IMR-90 (cell line): ENCODE measurements at regions not wholly inside any gene's neighbourhood (a gene's known extent, or its start where the extent isn't known, plus 50 kb on each side); places are given as distances from the start of the nearest gene placed in this dataset.

Source experiments
- ATAC-seq: fragments of 200-7000 bp; cut with Tn5 transposase; 2 replicates; pipeline ENCODE4 v1.9.1; 2020; ENCODE audit warnings: low read depth, mild to moderate bottlenecking, moderate library complexity
- BruUV-seq: library from RNA; stranded (reverse); fragments of 400-500 nt; replicated peaks from 2 replicates; lab custom pipeline; 2021; lab: Mats Ljungman, UMichigan
- CTCF ChIA-PET: fragments of 300-600 bp; formaldehyde crosslinking; extraction: SDS; loops from one replicate; lab custom pipeline; 2021; ENCODE audit warnings: antibody characterized with exemption; lab: Yijun Ruan, JAX
- POLR2A ChIA-PET: fragments of 300-600 bp; sonication (Branson Sonifier 250); formaldehyde crosslinking; loops from one replicate; lab custom pipeline; 2022; ENCODE audit warnings: antibody characterized with exemption; ENCODE audit not compliant: unreplicated experiment; lab: Charles Lee
- DNase-seq: peaks from one replicate; pipeline ENCODE4 v3.0.0; 2013
- H2AFZ ChIP-seq: replicated peaks from 2 replicates; pipeline ENCODE3; 2013; ENCODE audit warnings: low read length, mild to moderate bottlenecking; ENCODE audit not compliant: poor library complexity
- H2AK5ac ChIP-seq: 2 replicates; pipeline ENCODE4 v1.6.1; 2013; ENCODE audit warnings: low read depth, low read length, inconsistent platforms
- H2AK9ac ChIP-seq: replicated peaks from 2 replicates; pipeline ENCODE3; 2013; ENCODE audit warnings: mild to moderate bottlenecking, low read depth, low read length, moderate library complexity; ENCODE audit not compliant: poor library complexity
- H2BK120ac ChIP-seq: 2 replicates; pipeline ENCODE4 v1.6.1; 2013; ENCODE audit warnings: low read depth, low read length, inconsistent platforms
- H2BK15ac ChIP-seq: 3 replicates; pipeline ENCODE4 v1.6.1; 2013; ENCODE audit warnings: low read depth, low read length, inconsistent platforms
- H2BK20ac ChIP-seq: 2 replicates; pipeline ENCODE4 v1.6.1; 2013; ENCODE audit warnings: low read depth, mild to moderate bottlenecking, inconsistent platforms, low read length, moderate library complexity
- H2BK5ac ChIP-seq: 2 replicates; pipeline ENCODE4 v1.6.1; 2013; ENCODE audit warnings: mild to moderate bottlenecking, low read depth, low read length, inconsistent platforms; ENCODE audit not compliant: poor library complexity, severe bottlenecking
- H3K14ac ChIP-seq: replicated peaks from 2 replicates; pipeline ENCODE4 v1.6.1; 2013; ENCODE audit warnings: low read depth, low read length, inconsistent platforms
- H3K18ac ChIP-seq: 2 replicates; pipeline ENCODE4 v1.6.1; 2013; ENCODE audit warnings: low read depth, low read length, control low read depth
- H3K23ac ChIP-seq: 2 replicates; pipeline ENCODE4 v1.6.1; 2013; ENCODE audit warnings: low read depth, low read length, inconsistent platforms
- H3K27ac ChIP-seq: 2 replicates; pipeline ENCODE4 v1.5.1; 2013; ENCODE audit warnings: mild to moderate bottlenecking, control low read depth, low read length; ENCODE audit not compliant: insufficient read depth
- H3K27me3 ChIP-seq: 2 replicates; pipeline ENCODE4 v1.6.1; 2013; ENCODE audit warnings: low read length; ENCODE audit not compliant: control insufficient read depth, insufficient read depth
- H3K36me3 ChIP-seq: 2 replicates; pipeline ENCODE4 v1.6.1; 2013; ENCODE audit warnings: low read length, mixed read lengths; ENCODE audit not compliant: control insufficient read depth, insufficient read depth
- H3K4ac ChIP-seq: 2 replicates; pipeline ENCODE4 v1.6.1; 2013; ENCODE audit warnings: low read depth, low read length, inconsistent platforms
- H3K4me1 ChIP-seq: 2 replicates; pipeline ENCODE4 v1.6.1; 2013; ENCODE audit warnings: low read length, mixed read lengths; ENCODE audit not compliant: control insufficient read depth, insufficient read depth
- H3K4me2 ChIP-seq: 2 replicates; pipeline ENCODE4 v1.6.1; 2013; ENCODE audit warnings: low read depth, mild to moderate bottlenecking, control low read depth, low read length, moderate library complexity
- H3K4me3 ChIP-seq: 2 replicates; pipeline ENCODE4 v1.5.1; 2013; ENCODE audit warnings: low read depth, mild to moderate bottlenecking, control low read depth, low read length, moderate library complexity; ENCODE audit not compliant: insufficient read depth
- H3K56ac ChIP-seq: 2 replicates; pipeline ENCODE4 v1.6.1; 2013; ENCODE audit warnings: low read length, inconsistent platforms; ENCODE audit not compliant: insufficient read depth; ENCODE audit errors: extremely low read depth
- H3K79me1 ChIP-seq, 2 experiments: 2 replicates each; pipeline ENCODE4 v1.6.1; 2013; ENCODE audit warnings: low read length in 2 of 2, inconsistent platforms in 1 of 2, low read depth in 1 of 2
- H3K9ac ChIP-seq: 2 replicates; pipeline ENCODE4 v1.6.1; 2013; ENCODE audit warnings: low read depth, low read length, control low read depth
- H3K9me1 ChIP-seq: 2 replicates; pipeline ENCODE4 v1.6.1; 2013; ENCODE audit warnings: low read length, inconsistent platforms; ENCODE audit not compliant: insufficient read depth
- H3K9me3 ChIP-seq: 2 replicates; pipeline ENCODE4 v1.6.1; 2013; ENCODE audit warnings: low read length; ENCODE audit not compliant: control insufficient read depth, insufficient read depth
- H4K20me1 ChIP-seq: 2 replicates; pipeline ENCODE4 v1.6.1; 2013; ENCODE audit warnings: low read length, inconsistent platforms; ENCODE audit not compliant: insufficient read depth
- H4K5ac ChIP-seq: 2 replicates; pipeline ENCODE4 v1.6.1; 2013; ENCODE audit warnings: mild to moderate bottlenecking, low read depth, low read length, control low read depth
- H4K8ac ChIP-seq, 2 experiments: 2 replicates each; pipeline ENCODE4 v1.6.1; 2013; ENCODE audit warnings: low read depth in 2 of 2, low read length in 2 of 2, control low read depth in 1 of 2, inconsistent platforms in 1 of 2
- H4K91ac ChIP-seq: 2 replicates; pipeline ENCODE4 v1.6.1; 2013; ENCODE audit warnings: low read depth, low read length, inconsistent platforms; ENCODE audit not compliant: insufficient read depth
- BHLHE40 ChIP-seq: fragments of 150-350 bp; IDR thresholded peaks from 2 replicates; pipeline ENCODE4 v1.6.1; 2016; ENCODE audit warnings: mild to moderate bottlenecking, low read depth, low read length
- CHD1 ChIP-seq: IDR thresholded peaks from 2 replicates; pipeline ENCODE4 v1.6.1; 2012; ENCODE audit warnings: low read depth, low read length, improper control_type of control experiment
- CTCF ChIP-seq: conservative IDR thresholded peaks from 2 replicates; pipeline ENCODE4 v1.5.1; 2012; ENCODE audit warnings: mild to moderate bottlenecking, low read depth, low read length, improper control_type of control experiment
- FOS ChIP-seq: fragments of 150-350 bp; IDR thresholded peaks from 2 replicates; pipeline ENCODE4 v1.6.1; 2016; ENCODE audit warnings: low read depth, low read length
- MAFK ChIP-seq: IDR thresholded peaks from 2 replicates; pipeline ENCODE4 v1.6.1; 2012; ENCODE audit warnings: low read depth, low read length, improper control_type of control experiment
- MAZ ChIP-seq: IDR thresholded peaks from 2 replicates; pipeline ENCODE4 v1.6.1; 2012; ENCODE audit warnings: low read depth, mild to moderate bottlenecking, low read length, improper control_type of control experiment, moderate library complexity, borderline replicate concordance
- MXI1 ChIP-seq: IDR thresholded peaks from 2 replicates; pipeline ENCODE4 v1.6.1; 2012; ENCODE audit warnings: low read depth, mild to moderate bottlenecking, low read length, moderate library complexity, borderline replicate concordance
- NFE2L2 ChIP-seq: fragments of 150-350 bp; IDR thresholded peaks from 2 replicates; pipeline ENCODE4 v1.6.1; 2016; ENCODE audit warnings: low read depth, mild to moderate bottlenecking, low read length
- POLR2A ChIP-seq: IDR thresholded peaks from 2 replicates; pipeline ENCODE4 v1.6.1; 2012; ENCODE audit warnings: mild to moderate bottlenecking, low read depth, low read length
- RAD21 ChIP-seq: IDR thresholded peaks from 2 replicates; pipeline ENCODE4 v1.6.1; 2012; ENCODE audit warnings: low read length, improper control_type of control experiment
- RFX5 ChIP-seq: IDR thresholded peaks from 2 replicates; pipeline ENCODE4 v1.8.0; 2012; ENCODE audit warnings: low read depth, mild to moderate bottlenecking, low read length, moderate library complexity
- SMC3 ChIP-seq: fragments of 150-350 bp; IDR thresholded peaks from 2 replicates; pipeline ENCODE4 v1.6.1; 2016; ENCODE audit warnings: low read depth, mild to moderate bottlenecking, antibody characterized with exemption, low read length, moderate library complexity
- USF2 ChIP-seq: fragments of 150-350 bp; IDR thresholded peaks from 2 replicates; pipeline ENCODE4 v1.6.1; 2017; ENCODE audit warnings: mild to moderate bottlenecking, antibody characterized with exemption, low read length, low read depth
- WGBS, 2 experiments: methylation state at CpG; one replicate each; pipeline versions ENCODE4 v1.1.5 to v1.1.7; 2013; ENCODE audit warnings: missing lambda C conversion rate in 2 of 2; ENCODE audit not compliant: insufficient read length in 1 of 2; ENCODE audit errors: extremely low coverage in 2 of 2; 5-methylcytosine and 5-hydroxymethylcytosine counted together
- dilution Hi-C: fragments of 300-500 bp; cut with HindIII; formaldehyde crosslinking; loops from one replicate; pipeline ENCODE4 v1.14.3; 2018; ENCODE audit warnings: low sequenced_read_pairs; ENCODE audit not compliant: unreplicated experiment
- in situ Hi-C: fragments of 300-500 bp; cut with MboI; formaldehyde crosslinking; loops from 3 replicates; pipeline ENCODE4 v1.14.3; 2019; ENCODE audit warnings: low sequenced_read_pairs, inconsistent platforms, mixed read lengths
- intact Hi-C: fragments of 100-400 bp; cut with micrococcal nuclease; formaldehyde crosslinking; loops from 2 replicates; pipeline ENCODE4 v1.10.0; 2022

- H3K4ac ChIP-seq: no peak overlapping the region
- TF ChIP-seq CHD1 (no peak), RFX5 (no peak), FOS (no peak), RAD21 (no peak), SMC3 (no peak), BHLHE40 (no peak), USF2 (no peak), CTCF (no peak), MXI1 (no peak), MAZ (no peak), POLR2A (no peak), MAFK (no peak), NFE2L2 (no peak)
- dilution Hi-C loops (no loop called here), in situ Hi-C loops (no loop called here), intact Hi-C loops (no loop called here)
- no peak overlapping the region for H2BK20ac ChIP-seq
- no peak overlapping the region for H3K18ac ChIP-seq
- H3K79me1 ChIP-seq: no peaks in the 10 kb centered on the region
- DNase-seq (no peak), ATAC-seq (no peak)
- H4K8ac ChIP-seq: no peak overlapping the region
- ChIA-PET CTCF (no interaction called here), POLR2A (no interaction called here)
- BruUV-seq: no TSS peak
- H3K23ac ChIP-seq: no peak overlapping the region
- H3K27ac ChIP-seq: no peak overlapping the region
- H2AFZ ChIP-seq: no peak overlapping the region
- H3K36me3 ChIP-seq: no peaks in the 10 kb centered on the region
- no peak overlapping the region for H2AK5ac ChIP-seq
- H3K27me3 ChIP-seq: no peaks in the 10 kb centered on the region
- no peak overlapping the region for H4K91ac ChIP-seq
- H3K9me1 ChIP-seq: no peaks in the 10 kb centered on the region
- no peak overlapping the region for H3K9ac ChIP-seq
- H3K56ac ChIP-seq: no peak overlapping the region
- no peak overlapping the region for H2AK9ac ChIP-seq
- no peak overlapping the region for H3K4me2 ChIP-seq
- no peak overlapping the region for H2BK120ac ChIP-seq
- peaks cover 2% of the 10 kb centered on the region; the same call in 1 of the 2 replicates for H3K9me3 ChIP-seq
- no peak overlapping the region for H2BK5ac ChIP-seq
- no peak overlapping the region for H4K5ac ChIP-seq
- H4K20me1 ChIP-seq: no peaks in the 10 kb centered on the region
- no peak overlapping the region for H3K4me3 ChIP-seq
- H3K4me1 ChIP-seq: no peaks in the 10 kb centered on the region
- WGBS, 2 experiments: no CpG with 5 or more reads among the region's 5 CpGs
- no peak overlapping the region for H2BK15ac ChIP-seq
- no peak overlapping the region for H3K14ac ChIP-seq
Observed at GRCh38 chr12:115541891-115542421, 735.5 kb downstream of the MED13L start.
